AG04450 (cell line): ENCODE measurements at regions not wholly inside any gene's neighbourhood (a gene's known extent, or its start where the extent isn't known, plus 50 kb on each side); places are given as distances from the start of the nearest gene placed in this dataset.

Source experiments
- CTCF ChIA-PET: fragments of 300-600, 350-600 bp; formaldehyde crosslinking; extraction: SDS; loops from one replicate; lab custom pipeline; 2022; ENCODE audit warnings: antibody characterized with exemption, inconsistent platforms; lab: Charles Lee
- POLR2A ChIA-PET: fragments of 350-600 bp; formaldehyde crosslinking; extraction: SDS; loops from one replicate; lab custom pipeline; 2021; ENCODE audit warnings: antibody characterized with exemption, inconsistent platforms; lab: Yijun Ruan, JAX
- DNase-seq: peaks from one replicate; pipeline ENCODE4 v3.0.0-alpha.2; 2011; ENCODE audit warnings: low read depth, low spot score
- H3K27ac ChIP-seq: one replicate; pipeline ENCODE4 v1.5.1; 2012; ENCODE audit warnings: low read depth, low read length, control low read depth
- H3K27me3 ChIP-seq: one replicate; pipeline ENCODE4 v1.6.0; 2012; ENCODE audit warnings: low read length; ENCODE audit not compliant: control insufficient read depth, insufficient read depth
- H3K4me3 ChIP-seq: 2 replicates; pipeline ENCODE4 v1.5.1; 2011; ENCODE audit warnings: mild to moderate bottlenecking, low read depth, low read length, control low read depth
- H3K9me3 ChIP-seq: 2 replicates; pipeline ENCODE4 v1.5.1; 2012; ENCODE audit warnings: low read length; ENCODE audit not compliant: control insufficient read depth, insufficient read depth
- CTCF ChIP-seq: IDR thresholded peaks from 2 replicates; pipeline ENCODE4 v1.5.1; 2011; ENCODE audit warnings: low read depth, low read length, control low read depth, inconsistent platforms

- Histone ChIP-seq H3K4me3 (no peak overlapping the region), H3K27me3 (no peaks in the 10 kb centered on the region), H3K9me3 (peaks cover 34% of the 10 kb centered on the region), H3K27ac (no peak overlapping the region)
- CTCF ChIA-PET = no interaction called here
- POLR2A ChIA-PET = no interaction called here
- no peak for DNase-seq
- no peak for TF ChIP-seq CTCF
Observed at GRCh38 chr5:4548341-4548740, 591.8 kb upstream of the ADAMTS16 start.

- H3K27me3 ChIP-seq = no peaks in the 10 kb centered on the region
- ChIA-PET CTCF (no interaction called here), POLR2A (no interaction called here)
- no peak overlapping the region for H3K4me3 ChIP-seq
- H3K27ac ChIP-seq = no peak overlapping the region
- H3K9me3 ChIP-seq = peaks cover 34% of the 10 kb centered on the region
- no peak for TF ChIP-seq CTCF
- DNase-seq = no peak
Observed at GRCh38 chr5:4549351-4549750, 590.8 kb upstream of the ADAMTS16 start.

DNA sequence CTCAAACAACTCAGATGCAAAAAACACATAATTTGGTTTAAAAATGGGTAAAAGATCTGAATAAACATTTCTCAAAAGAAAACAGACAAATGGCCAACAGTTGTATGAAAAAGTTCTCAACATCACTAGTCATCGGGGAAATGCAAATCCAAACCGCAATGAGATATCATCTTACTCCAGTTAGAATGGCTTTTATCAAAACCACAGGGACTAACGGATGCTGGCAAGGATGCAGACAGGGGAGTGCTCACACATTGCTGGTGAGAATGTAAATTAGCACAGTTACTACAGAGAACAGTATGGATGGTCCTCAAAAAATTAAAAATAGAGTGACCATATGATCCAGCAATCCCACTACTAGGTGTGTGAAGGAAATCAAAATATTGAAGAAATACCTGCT, 589.1 kb upstream of the ADAMTS16 start:
- no peak for DNase-seq
- H3K27ac ChIP-seq = no peak overlapping the region
- POLR2A ChIA-PET = no interaction called here
- H3K4me3 ChIP-seq = no peak overlapping the region
- no peak for TF ChIP-seq CTCF
- CTCF ChIA-PET = no interaction called here
- H3K27me3 ChIP-seq = no peaks in the 10 kb centered on the region
- peaks cover 42% of the 10 kb centered on the region for H3K9me3 ChIP-seq

DNA sequence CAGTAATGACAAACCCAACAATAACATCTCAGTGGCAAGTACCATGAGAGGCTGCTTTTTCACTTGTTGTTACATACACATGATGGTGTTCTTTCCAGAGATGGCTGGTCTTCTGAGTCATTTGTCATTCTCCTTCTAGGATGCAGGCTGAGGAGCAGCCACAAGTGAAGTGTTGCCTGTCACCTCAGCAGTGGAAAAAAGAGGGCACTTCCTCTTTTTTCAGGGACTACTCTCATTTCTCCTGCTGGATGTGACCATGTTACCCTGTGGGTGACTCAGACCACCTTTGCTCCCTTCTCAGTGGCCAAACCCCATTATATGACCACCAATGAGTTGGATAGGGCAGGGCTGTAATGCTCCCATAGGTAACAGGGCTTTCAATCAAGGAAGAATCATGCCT, 587.0 kb upstream of the ADAMTS16 start:
- no peak overlapping the region for H3K27ac ChIP-seq
- ChIA-PET CTCF (no interaction called here), POLR2A (no interaction called here)
- no peak for TF ChIP-seq CTCF
- H3K4me3 ChIP-seq = no peak overlapping the region
- DNase-seq = no peak
- peaks cover 32% of the 10 kb centered on the region for H3K9me3 ChIP-seq
- H3K27me3 ChIP-seq = no peaks in the 10 kb centered on the region

DNA sequence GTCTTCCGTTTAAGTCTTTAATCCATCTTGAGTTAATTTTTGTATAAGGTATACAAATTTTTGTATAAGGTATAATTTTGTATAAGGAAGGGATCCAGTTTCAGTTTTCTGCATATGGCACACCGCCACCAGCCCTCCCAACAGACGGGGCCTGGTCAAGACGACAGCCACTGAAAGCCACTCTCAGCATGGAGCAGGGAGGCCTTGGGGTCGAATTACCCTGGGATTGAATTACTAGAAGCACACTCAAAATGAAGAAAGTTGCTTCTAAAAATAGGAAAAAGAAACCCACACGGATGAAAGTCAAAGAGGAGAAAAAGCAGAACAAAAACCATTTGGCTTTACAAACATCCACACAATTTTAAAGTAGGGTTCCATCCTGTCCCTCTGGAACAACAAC, 586.2 kb upstream of the ADAMTS16 start:
- TF ChIP-seq CTCF = no peak
- CTCF ChIA-PET = no interaction called here
- H3K4me3 ChIP-seq = no peak overlapping the region
- H3K27me3 ChIP-seq = no peaks in the 10 kb centered on the region
- peaks cover 32% of the 10 kb centered on the region for H3K9me3 ChIP-seq
- POLR2A ChIA-PET = no interaction called here
- no peak for DNase-seq
- no peak overlapping the region for H3K27ac ChIP-seq
